ENCODE measurements at regions not wholly inside any gene's neighbourhood (a gene's known extent, or its start where the extent isn't known, plus 50 kb on each side); places are given as distances from the start of the nearest gene placed in this dataset.

DNA sequence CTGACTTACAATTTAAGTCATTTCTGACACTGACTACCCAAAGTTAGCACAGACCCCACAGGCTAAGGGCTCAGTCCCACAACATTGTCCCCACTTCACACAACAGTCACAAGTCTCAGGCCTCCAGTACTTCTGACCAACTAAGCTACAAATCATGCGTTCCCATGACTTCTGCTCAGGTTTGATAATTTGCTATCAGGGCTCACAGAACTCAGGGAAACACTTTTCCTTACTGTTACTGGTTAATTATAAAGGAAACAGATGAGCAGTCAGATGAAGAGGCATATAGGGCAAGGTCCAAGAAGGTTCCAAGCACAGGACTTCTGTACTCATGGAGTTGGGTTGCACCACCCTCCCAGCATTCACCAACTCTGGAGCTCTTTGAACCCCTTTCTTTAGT, 151.2 kb upstream of the TNR start:
- peak overlapping the region; percentile 71; the same call in 1 of the 2 replicates for H3K4me2 ChIP-seq
- no peak for TF ChIP-seq Cebpa-rat (IDR thresholded peaks at IDR 0.05)

DNA sequence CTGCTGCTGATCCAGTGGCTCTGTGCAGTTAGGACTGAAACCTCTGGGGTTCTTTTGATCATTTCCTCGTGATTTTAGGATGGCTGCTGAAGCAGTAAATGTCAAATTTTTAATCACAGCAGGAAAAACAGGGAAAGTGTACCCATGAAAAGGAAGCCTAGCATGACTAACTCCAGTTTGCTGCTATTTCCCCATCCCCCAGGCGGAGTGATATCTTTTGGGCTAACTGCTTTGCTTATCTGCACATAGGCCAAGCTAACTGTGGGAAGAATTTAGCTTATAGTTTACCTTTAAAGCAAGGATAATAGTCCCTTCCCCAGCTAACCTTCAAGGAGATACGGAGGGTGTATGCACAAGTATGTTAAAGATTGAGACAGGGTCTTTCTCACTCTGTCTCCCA, 149.8 kb upstream of the TNR start:
- H4K20me1 ChIP-seq = no peaks in the 10 kb centered on the region
- no peak overlapping the region for H3K4me3 ChIP-seq
- H3K36me3 ChIP-seq = no peaks in the 10 kb centered on the region
- peak overlapping the region; percentile 55 for H3K27ac ChIP-seq
- TF ChIP-seq Cebpa-rat (IDR thresholded peaks at IDR 0.05) = no peak
- H3K9me3 ChIP-seq = peaks cover 8% of the 10 kb centered on the region
- H3K9ac ChIP-seq = no peak overlapping the region
- no peaks in the 10 kb centered on the region for H3K27me3 ChIP-seq
- peaks cover 36% of the 10 kb centered on the region for H3K4me1 ChIP-seq
- H3K4me2 ChIP-seq = peak overlapping the region; percentile 71

More for the DNA sequence above, 151.2 kb upstream of the TNR start:
- no peaks in the 10 kb centered on the region for H4K20me1 ChIP-seq
- H3K4me1 ChIP-seq = peaks cover 36% of the 10 kb centered on the region
- H3K9me3 ChIP-seq = peaks cover 8% of the 10 kb centered on the region
- H3K27ac ChIP-seq = no peak overlapping the region
- no peak overlapping the region for H3K4me3 ChIP-seq
- H3K27me3 ChIP-seq = no peaks in the 10 kb centered on the region
- no peak overlapping the region for H3K9ac ChIP-seq
- H3K36me3 ChIP-seq = no peaks in the 10 kb centered on the region

DNA sequence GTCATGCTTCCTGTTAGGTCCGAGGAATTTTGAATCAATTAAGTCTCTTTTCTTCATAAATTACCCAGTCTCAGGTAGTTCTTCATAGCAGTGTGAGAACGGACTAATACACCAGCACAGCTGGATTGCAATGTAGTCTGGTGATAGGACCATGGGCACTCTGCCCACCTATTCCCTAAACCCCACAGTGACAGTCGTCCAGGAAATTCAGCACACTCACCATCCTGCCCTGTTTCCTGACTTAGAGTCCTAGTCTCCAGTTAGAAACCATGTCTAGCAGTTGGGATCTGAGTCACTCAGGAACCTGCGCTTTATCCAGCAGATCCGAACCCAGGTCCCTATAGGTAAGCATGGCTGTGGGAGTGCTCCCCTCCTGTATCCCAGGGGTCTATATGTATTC, 149.3 kb upstream of the TNR start:
- Histone ChIP-seq H3K36me3 (no peaks in the 10 kb centered on the region), H3K27ac (peak overlapping the region; percentile 55; the same call in 1 of the 2 replicates), H3K9ac (no peak overlapping the region), H4K20me1 (no peaks in the 10 kb centered on the region), H3K9me3 (peaks cover 8% of the 10 kb centered on the region), H3K4me3 (no peak overlapping the region), H3K27me3 (no peaks in the 10 kb centered on the region), H3K4me1 (peaks cover 36% of the 10 kb centered on the region), H3K4me2 (peak overlapping the region; percentile 71)
- no peak for TF ChIP-seq Cebpa-rat (IDR thresholded peaks at IDR 0.05)

DNA sequence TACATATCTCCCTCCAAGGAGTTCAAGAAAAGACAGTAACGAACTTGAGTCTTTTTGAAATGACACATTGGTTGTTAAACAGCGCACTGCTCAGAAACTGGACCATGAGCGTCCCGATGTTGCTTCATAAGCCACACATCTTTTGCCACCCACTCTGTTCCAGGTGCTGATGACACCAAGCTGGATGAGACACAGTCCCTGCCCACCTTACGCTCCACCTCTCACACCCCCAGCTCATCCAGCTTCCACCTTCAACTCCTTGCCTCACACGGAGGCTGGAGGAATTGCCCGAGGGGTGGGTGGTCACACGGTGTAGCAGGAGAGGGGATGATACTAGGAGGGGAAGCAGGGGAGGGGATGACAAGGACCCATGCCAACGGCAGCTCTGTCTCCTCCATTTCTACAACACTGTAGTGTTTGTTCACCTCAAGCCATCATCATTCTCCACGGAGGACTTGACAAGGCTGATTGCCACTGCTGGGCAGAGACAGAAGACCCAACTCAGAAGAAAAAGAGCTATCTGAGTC, 148.5 kb upstream of the TNR start:
- no peaks in the 10 kb centered on the region for H3K36me3 ChIP-seq
- no peaks in the 10 kb centered on the region for H3K27me3 ChIP-seq
- peak overlapping the region; percentile 71; the same call in 1 of the 2 replicates for H3K4me2 ChIP-seq
- no peaks in the 10 kb centered on the region for H4K20me1 ChIP-seq
- H3K9me3 ChIP-seq = peaks cover 8% of the 10 kb centered on the region
- H3K4me1 ChIP-seq = peaks cover 36% of the 10 kb centered on the region
- H3K9ac ChIP-seq = no peak overlapping the region
- H3K4me3 ChIP-seq = no peak overlapping the region
- TF ChIP-seq Cebpa-rat (IDR thresholded peaks at IDR 0.05) = no peak
- peak overlapping the region; percentile 13; the same call in 1 of the 2 replicates for H3K27ac ChIP-seq

DNA sequence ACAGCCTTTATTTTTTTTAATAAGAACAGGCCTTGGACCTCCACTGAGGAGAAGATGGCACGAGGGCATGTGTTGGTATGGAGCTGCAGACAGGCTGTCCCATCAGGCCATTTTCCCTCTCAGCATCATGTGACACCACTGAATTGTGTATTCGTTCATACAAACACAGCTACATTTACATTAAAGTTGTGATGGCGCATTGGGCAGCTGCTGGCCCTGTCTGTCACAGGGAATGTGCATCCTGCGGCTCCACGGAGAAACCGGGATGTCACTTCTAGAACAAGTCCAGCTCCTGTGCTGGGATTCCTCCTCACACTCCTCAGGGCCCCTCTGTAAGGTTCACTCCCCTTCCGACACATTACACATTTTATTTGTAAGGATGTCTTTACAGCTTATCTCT, 147.6 kb upstream of the TNR start:
- no peaks in the 10 kb centered on the region for H3K27me3 ChIP-seq

DNA sequence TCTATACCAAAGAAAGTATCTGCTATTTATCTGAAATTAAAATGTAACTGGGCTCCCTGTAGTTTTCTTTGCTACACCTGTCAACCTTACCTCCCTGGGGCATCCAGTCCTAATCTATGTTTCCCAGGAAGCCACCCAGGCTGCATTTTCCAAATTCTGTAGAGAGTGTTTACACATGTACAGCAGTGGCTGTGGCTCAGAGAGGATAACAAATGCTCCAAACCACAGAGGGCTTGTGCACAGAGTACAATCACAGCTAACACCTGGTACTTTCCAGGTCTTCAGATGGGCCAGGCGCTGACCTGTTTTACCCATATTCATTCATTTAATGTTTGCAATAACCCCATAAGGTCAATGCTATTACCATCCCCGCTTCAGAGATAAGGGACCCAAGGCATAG, 146.5 kb upstream of the TNR start:
- Histone ChIP-seq H3K27ac (no peak overlapping the region), H3K9ac (no peak overlapping the region), H3K4me3 (no peak overlapping the region), H3K27me3 (no peaks in the 10 kb centered on the region), H3K9me3 (no peaks in the 10 kb centered on the region), H3K4me1 (peaks cover 36% of the 10 kb centered on the region), H3K36me3 (no peaks in the 10 kb centered on the region), H4K20me1 (no peaks in the 10 kb centered on the region), H3K4me2 (no peak overlapping the region)
- no peak for TF ChIP-seq Cebpa-rat (IDR thresholded peaks at IDR 0.05)

More for the DNA sequence above, 147.6 kb upstream of the TNR start:
- no peak overlapping the region for H3K4me3 ChIP-seq
- H3K4me2 ChIP-seq = no peak overlapping the region
- TF ChIP-seq Cebpa-rat (IDR thresholded peaks at IDR 0.05) = no peak
- peaks cover 36% of the 10 kb centered on the region for H3K4me1 ChIP-seq
- peaks cover 8% of the 10 kb centered on the region for H3K9me3 ChIP-seq
- no peaks in the 10 kb centered on the region for H3K36me3 ChIP-seq
- H3K27ac ChIP-seq = no peak overlapping the region
- no peaks in the 10 kb centered on the region for H4K20me1 ChIP-seq
- H3K9ac ChIP-seq = no peak overlapping the region

DNA sequence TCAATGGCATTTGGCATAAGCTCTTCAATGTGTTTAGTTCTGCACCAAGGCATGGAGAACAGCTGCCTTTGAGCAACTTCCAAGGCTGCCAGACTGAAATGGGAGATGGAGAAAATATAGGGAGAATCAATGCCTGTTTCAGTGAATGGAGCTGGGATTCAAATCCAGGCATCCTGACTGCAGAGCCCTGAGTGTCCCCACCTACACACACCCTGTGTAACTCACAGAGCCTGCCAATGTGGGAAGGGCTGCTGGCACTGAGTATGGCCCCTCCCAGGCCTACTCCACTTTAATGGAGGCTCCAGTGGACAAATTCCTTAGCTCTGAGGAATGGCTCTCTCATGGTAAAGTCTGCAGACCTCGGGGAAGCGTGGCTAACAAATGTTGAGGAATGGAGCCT, 145.6 kb upstream of the TNR start:
- Histone ChIP-seq H3K4me1 (peaks cover 29% of the 10 kb centered on the region), H3K9me3 (no peaks in the 10 kb centered on the region), H3K4me3 (no peak overlapping the region), H3K36me3 (no peaks in the 10 kb centered on the region), H3K4me2 (no peak overlapping the region), H3K27ac (no peak overlapping the region), H3K27me3 (no peaks in the 10 kb centered on the region), H4K20me1 (no peaks in the 10 kb centered on the region), H3K9ac (no peak overlapping the region)
- TF ChIP-seq Cebpa-rat (IDR thresholded peaks at IDR 0.05) = no peak

DNA sequence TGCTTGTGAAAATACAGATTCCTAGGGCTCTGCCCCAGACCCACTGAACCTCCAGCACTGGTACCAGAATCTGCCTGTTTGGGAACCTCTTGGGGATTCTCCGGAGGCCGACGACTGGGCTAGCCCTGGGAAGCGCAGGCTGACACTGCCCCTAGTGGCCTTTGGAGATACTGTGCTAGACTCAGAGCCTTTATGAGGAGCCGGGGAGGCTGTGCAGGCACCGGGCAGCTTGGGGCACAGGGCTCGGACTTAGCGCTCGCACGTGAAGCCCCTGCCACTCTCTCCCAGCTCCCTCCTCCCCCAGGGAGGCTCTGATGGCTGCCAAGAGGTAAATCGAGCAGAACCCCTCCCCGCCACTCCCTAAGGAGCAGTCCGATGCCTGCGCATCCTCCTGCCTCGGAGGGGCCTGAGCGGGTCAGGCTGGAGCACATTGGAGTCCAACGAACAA, 144.6 kb upstream of the TNR start:
- no peak overlapping the region for H3K4me2 ChIP-seq
- no peaks in the 10 kb centered on the region for H3K27me3 ChIP-seq

DNA sequence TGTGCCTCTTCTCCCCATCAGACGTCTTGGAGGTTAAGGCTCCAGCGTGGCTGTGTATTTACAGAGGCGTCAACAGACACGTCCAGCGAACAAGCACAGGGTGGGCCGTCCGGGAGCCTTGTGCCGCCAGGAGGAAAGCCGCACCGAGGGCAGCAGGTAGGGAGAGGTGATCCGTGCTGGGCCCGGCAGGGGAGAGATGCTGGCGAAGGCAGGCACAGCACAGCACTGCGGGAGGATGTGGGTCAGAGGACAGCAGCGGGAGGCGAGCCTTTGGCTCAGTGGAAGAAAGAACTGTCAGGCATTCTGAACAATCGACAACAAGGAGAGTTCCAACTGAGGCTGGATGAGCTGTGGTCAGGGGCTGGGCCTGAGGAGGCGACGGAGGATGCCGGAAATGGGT, 144.1 kb upstream of the TNR start:
- H3K27me3 ChIP-seq = no peaks in the 10 kb centered on the region
- H3K4me3 ChIP-seq = no peak overlapping the region
- H3K9ac ChIP-seq = no peak overlapping the region

More for the DNA sequence above, 144.6 kb upstream of the TNR start:
- H3K9ac ChIP-seq = no peak overlapping the region
- H3K36me3 ChIP-seq = no peaks in the 10 kb centered on the region
- peaks cover 19% of the 10 kb centered on the region for H3K4me1 ChIP-seq
- H3K9me3 ChIP-seq = no peaks in the 10 kb centered on the region
- no peaks in the 10 kb centered on the region for H4K20me1 ChIP-seq
- no peak for TF ChIP-seq Cebpa-rat (IDR thresholded peaks at IDR 0.05)
- no peak overlapping the region for H3K4me3 ChIP-seq
- no peak overlapping the region for H3K27ac ChIP-seq

DNA sequence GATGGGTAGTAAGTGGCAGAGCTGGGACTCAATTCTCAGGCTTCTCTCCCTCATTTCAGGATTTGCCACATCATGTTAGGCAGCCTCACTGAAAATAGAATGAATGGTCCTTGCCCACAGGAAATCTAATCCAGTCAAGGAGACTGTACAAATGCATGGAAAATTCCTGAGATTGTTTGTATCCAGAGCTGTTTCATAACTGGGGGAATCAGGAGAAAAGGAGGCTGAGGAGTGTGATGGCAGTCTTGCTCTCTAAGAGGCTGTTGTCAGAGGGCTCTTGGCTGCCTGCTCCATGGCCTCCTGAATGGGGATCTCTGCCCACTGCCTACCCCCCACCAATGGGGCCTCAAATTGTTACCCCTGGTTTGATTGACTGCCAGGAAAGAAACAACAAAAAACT, 141.9 kb upstream of the TNR start:
- H3K4me3 ChIP-seq = no peak overlapping the region
- no peaks in the 10 kb centered on the region for H3K9me3 ChIP-seq
- no peaks in the 10 kb centered on the region for H3K36me3 ChIP-seq
- no peak overlapping the region for H3K4me2 ChIP-seq
- H3K4me1 ChIP-seq = peaks cover 13% of the 10 kb centered on the region
- no peak overlapping the region for H3K9ac ChIP-seq
- no peaks in the 10 kb centered on the region for H3K27me3 ChIP-seq
- H3K27ac ChIP-seq = no peak overlapping the region
- H4K20me1 ChIP-seq = no peaks in the 10 kb centered on the region
- no peak for TF ChIP-seq Cebpa-rat (IDR thresholded peaks at IDR 0.05)

More for the DNA sequence above, 144.1 kb upstream of the TNR start:
- Histone ChIP-seq H4K20me1 (no peaks in the 10 kb centered on the region), H3K4me2 (no peak overlapping the region), H3K4me1 (peaks cover 14% of the 10 kb centered on the region), H3K27ac (no peak overlapping the region), H3K36me3 (no peaks in the 10 kb centered on the region), H3K9me3 (no peaks in the 10 kb centered on the region)
- TF ChIP-seq Cebpa-rat (IDR thresholded peaks at IDR 0.05) = no peak

DNA sequence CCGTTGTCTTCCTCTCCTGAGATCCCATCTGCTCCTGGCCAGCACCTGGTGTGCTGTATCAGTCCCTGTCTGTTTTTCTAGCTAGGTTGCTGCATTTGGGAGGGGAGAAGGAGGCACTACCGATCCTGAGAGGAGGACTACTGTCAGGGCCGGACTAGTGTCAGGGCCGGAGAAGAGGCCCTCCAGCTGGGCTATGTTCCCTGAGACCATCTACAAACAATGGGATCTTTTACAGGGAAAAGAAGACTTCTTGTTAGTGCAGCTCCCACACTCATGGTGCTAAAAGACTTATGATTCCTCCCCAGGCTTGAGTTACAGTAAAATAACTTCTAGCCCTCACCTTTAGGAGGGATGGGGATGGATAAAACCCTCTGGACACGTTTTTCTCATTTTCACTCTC, 141.0 kb upstream of the TNR start:
- Histone ChIP-seq H3K4me2 (no peak overlapping the region), H3K27me3 (no peaks in the 10 kb centered on the region), H3K9me3 (no peaks in the 10 kb centered on the region), H3K27ac (no peak overlapping the region), H3K36me3 (no peaks in the 10 kb centered on the region), H4K20me1 (no peaks in the 10 kb centered on the region), H3K9ac (no peak overlapping the region), H3K4me1 (peaks cover 13% of the 10 kb centered on the region), H3K4me3 (no peak overlapping the region)
- no peak for TF ChIP-seq Cebpa-rat (IDR thresholded peaks at IDR 0.05)
